NB4 (cell line): ENCODE measurements at regions not wholly inside any gene's neighbourhood (a gene's known extent, or its start where the extent isn't known, plus 50 kb on each side); places are given as distances from the start of the nearest gene placed in this dataset.

Experiments used
- CTCF ChIP-seq: IDR thresholded peaks from one replicate; pipeline ENCODE4 v1.5.1; 2012; ENCODE audit warnings: low read depth, low read length
- MAX ChIP-seq: IDR thresholded peaks from 2 replicates; pipeline ENCODE4 v1.6.1; 2011; ENCODE audit warnings: low read depth, low read length
- MYC ChIP-seq: IDR thresholded peaks from 2 replicates; pipeline ENCODE4 v1.6.1; 2011; ENCODE audit warnings: low read depth, low read length
- POLR2A ChIP-seq: IDR thresholded peaks from 2 replicates; pipeline ENCODE4 v1.6.1; 2011; ENCODE audit warnings: mild to moderate bottlenecking; ENCODE audit not compliant: insufficient read length; ENCODE audit errors: extremely low read depth

GRCh38 chr7:20083781-20084180, 133.4 kb downstream of the MACC1 start:
- no peak for TF ChIP-seq CTCF
- TF ChIP-seq POLR2A = no peak
- TF ChIP-seq MAX = no peak
- TF ChIP-seq MYC = no peak
